Epithelial cell of prostate (primary cell): ENCODE measurements at regions not wholly inside any gene's neighbourhood (a gene's known extent, or its start where the extent isn't known, plus 50 kb on each side); places are given as distances from the start of the nearest gene placed in this dataset.

Source experiments
- DNase-seq: peaks from one replicate; pipeline ENCODE4 v3.0.0-alpha.2; 2011; ENCODE audit warnings: low read depth, low spot score
- H3K27ac ChIP-seq: fragments of 450-650 bp; 2 replicates; pipeline ENCODE4 v1.5.1; 2017; ENCODE audit warnings: mild to moderate bottlenecking

DNA sequence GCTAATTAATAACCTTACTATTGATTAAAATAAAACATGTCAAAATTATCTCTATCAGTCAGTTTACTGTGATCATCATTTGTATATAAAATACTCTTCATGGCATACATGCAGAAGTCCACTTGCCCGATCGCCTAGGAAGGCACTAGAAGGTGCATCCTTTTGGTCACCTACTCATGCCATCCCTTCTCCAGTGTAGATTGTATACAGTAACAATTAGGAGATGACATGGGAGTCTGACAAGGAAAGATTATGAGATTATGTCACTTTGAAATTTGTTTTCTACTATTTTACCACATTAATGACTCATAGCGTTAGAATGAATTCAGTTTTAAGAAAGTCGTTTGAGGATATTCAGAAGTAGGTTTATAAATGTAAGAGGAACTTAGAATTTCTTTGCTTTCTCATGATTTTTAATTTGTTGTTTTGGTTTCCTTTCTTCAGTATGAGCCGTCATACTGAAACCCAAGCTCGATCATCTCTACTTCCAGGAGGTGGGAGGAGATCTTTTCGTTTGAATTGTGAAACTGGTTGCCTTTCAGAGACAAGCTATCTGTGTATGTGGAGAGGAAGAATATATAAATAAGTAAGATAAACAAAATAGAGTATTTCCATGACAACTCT lies 51.1 kb upstream of the UNC5C start:
- H3K27ac ChIP-seq = no peak overlapping the region
- no peak for DNase-seq
